DOHH2 (cell line): ENCODE measurements at regions not wholly inside any gene's neighbourhood (a gene's known extent, or its start where the extent isn't known, plus 50 kb on each side); places are given as distances from the start of the nearest gene placed in this dataset.

Experiments
- EZH2phosphoT487 ChIP-seq: fragments of 200-600 bp; sonication (generic); IDR thresholded peaks from 2 replicates; pipeline ENCODE4 v1.6.1; 2017; ENCODE audit warnings: borderline replicate concordance, mild to moderate bottlenecking, antibody characterized with exemption, low read length, moderate library complexity, mixed read lengths
- TF ChIP-seq, protein P1 (sequence below): fragments of 200-600 bp; sonication (generic); IDR thresholded peaks from one replicate; pipeline ENCODE4 v1.5.1; 2014; ENCODE audit warnings: antibody characterized with exemption, mild to moderate bottlenecking, low read depth, low read length; ENCODE audit not compliant: poor library complexity, severe bottlenecking

DNA sequence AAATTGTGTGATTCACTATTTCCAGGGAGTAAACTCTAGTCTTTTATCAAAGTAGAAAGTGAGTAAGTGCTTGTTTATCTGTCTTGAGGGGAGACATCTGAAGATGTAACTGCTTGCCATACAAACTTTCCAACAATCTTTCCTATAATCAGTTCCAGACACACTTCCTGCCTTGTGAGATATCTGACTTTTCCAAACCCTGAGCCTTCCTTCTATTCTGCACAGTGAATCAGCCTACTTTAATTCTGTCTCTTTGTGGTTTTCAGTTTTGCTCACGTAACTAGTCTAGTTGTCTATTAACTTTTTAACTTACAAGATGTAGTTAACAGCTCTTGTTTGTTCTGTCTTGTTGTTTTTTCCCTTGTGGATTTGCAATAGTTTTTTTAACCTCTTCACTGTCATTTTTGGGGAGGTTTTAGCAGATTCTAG lies 947.8 kb downstream of the C4orf33 start:
- TF ChIP-seq, protein P1, sequence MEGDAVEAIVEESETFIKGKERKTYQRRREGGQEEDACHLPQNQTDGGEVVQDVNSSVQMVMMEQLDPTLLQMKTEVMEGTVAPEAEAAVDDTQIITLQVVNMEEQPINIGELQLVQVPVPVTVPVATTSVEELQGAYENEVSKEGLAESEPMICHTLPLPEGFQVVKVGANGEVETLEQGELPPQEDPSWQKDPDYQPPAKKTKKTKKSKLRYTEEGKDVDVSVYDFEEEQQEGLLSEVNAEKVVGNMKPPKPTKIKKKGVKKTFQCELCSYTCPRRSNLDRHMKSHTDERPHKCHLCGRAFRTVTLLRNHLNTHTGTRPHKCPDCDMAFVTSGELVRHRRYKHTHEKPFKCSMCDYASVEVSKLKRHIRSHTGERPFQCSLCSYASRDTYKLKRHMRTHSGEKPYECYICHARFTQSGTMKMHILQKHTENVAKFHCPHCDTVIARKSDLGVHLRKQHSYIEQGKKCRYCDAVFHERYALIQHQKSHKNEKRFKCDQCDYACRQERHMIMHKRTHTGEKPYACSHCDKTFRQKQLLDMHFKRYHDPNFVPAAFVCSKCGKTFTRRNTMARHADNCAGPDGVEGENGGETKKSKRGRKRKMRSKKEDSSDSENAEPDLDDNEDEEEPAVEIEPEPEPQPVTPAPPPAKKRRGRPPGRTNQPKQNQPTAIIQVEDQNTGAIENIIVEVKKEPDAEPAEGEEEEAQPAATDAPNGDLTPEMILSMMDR, result no peak
- no peak for TF ChIP-seq EZH2phosphoT487
